ENCODE measurements at regions not wholly inside any gene's neighbourhood (a gene's known extent, or its start where the extent isn't known, plus 50 kb on each side); places are given as distances from the start of the nearest gene placed in this dataset.

- TF ChIP-seq ETS1 (IDR thresholded peaks at IDR 0.05) (no peak), POLR2AphosphoS5 (IDR thresholded peaks at IDR 0.05; ENCODE audit: low read depth) (no peak)
- TF ChIP-seq, protein P1, sequence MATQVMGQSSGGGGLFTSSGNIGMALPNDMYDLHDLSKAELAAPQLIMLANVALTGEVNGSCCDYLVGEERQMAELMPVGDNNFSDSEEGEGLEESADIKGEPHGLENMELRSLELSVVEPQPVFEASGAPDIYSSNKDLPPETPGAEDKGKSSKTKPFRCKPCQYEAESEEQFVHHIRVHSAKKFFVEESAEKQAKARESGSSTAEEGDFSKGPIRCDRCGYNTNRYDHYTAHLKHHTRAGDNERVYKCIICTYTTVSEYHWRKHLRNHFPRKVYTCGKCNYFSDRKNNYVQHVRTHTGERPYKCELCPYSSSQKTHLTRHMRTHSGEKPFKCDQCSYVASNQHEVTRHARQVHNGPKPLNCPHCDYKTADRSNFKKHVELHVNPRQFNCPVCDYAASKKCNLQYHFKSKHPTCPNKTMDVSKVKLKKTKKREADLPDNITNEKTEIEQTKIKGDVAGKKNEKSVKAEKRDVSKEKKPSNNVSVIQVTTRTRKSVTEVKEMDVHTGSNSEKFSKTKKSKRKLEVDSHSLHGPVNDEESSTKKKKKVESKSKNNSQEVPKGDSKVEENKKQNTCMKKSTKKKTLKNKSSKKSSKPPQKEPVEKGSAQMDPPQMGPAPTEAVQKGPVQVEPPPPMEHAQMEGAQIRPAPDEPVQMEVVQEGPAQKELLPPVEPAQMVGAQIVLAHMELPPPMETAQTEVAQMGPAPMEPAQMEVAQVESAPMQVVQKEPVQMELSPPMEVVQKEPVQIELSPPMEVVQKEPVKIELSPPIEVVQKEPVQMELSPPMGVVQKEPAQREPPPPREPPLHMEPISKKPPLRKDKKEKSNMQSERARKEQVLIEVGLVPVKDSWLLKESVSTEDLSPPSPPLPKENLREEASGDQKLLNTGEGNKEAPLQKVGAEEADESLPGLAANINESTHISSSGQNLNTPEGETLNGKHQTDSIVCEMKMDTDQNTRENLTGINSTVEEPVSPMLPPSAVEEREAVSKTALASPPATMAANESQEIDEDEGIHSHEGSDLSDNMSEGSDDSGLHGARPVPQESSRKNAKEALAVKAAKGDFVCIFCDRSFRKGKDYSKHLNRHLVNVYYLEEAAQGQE (IDR thresholded peaks at IDR 0.05; ENCODE audit: unreplicated experiment): no peak
These were observed 70.1 kb upstream of the SGO1 start (continued) for GRCh38 chr3:20256144-20256543.

GRCh38 chr3:20254268-20255117, 68.5 kb upstream of the SGO1 start:
- Histone ChIP-seq H3K4me1 (ENCODE audit: insufficient read depth) (peaks cover 9% of the 10 kb centered on the region), H4K20me1 (replicated peaks; ENCODE audit: insufficient read depth) (no peaks in the 10 kb centered on the region), H3K27ac (ENCODE audit: low read depth) (no peak overlapping the region), H3K36me3 (ENCODE audit: insufficient read depth) (no peaks in the 10 kb centered on the region), H3K27me3 (ENCODE audit: insufficient read depth) (no peaks in the 10 kb centered on the region), H3K79me2 (replicated peaks; ENCODE audit: insufficient read depth) (no peaks in the 10 kb centered on the region), H3K9me2 (ENCODE audit: insufficient read depth) (peaks cover 14% of the 10 kb centered on the region; the same call in 1 of the 2 replicates), H3F3A (replicated peaks; ENCODE audit: low read depth) (no peaks in the 10 kb centered on the region), H3K4me3 (no peak overlapping the region), H3K4me2 (no peak overlapping the region), H2AFZ (0 out of 2 replicates have a peak overlapping the region, but pooled peaks have one; percentile 26)
- ATAC-seq (no peak), DNase-seq (ENCODE audit: low spot score) (no peak)
- H3K9me3 Mint-ChIP-seq: no peaks in the 10 kb centered on the region; the same call in 1 of the 3 replicates
- H3K27me3 Mint-ChIP-seq (ENCODE audit: insufficient read depth, low read depth, poor library complexity): peaks cover 2% of the 10 kb centered on the region
- peaks cover 4% of the 10 kb centered on the region; the same call in 1 of the 3 replicates for H3K36me3 Mint-ChIP-seq (ENCODE audit: low read depth)
- H3K4me1 Mint-ChIP-seq: peaks cover 10% of the 10 kb centered on the region
- H3K4me3 Mint-ChIP-seq: no peak overlapping the region
- no peak overlapping the region for H3K27ac Mint-ChIP-seq
- TF ChIP-seq EZH2phosphoT487 (IDR thresholded peaks at IDR 0.05; ENCODE audit: unreplicated experiment): no peak
- TF ChIP-seq EZH2 (IDR thresholded peaks at IDR 0.05; ENCODE audit: low read depth, unreplicated experiment): no peak
- no peak for TF ChIP-seq ZNF331 (CRISPR knock-in tag; IDR thresholded peaks at IDR 0.05; ENCODE audit: low read depth)
- TF ChIP-seq JUNB (IDR thresholded peaks at IDR 0.05; ENCODE audit: unreplicated experiment): no peak
- no peak for TF ChIP-seq NANOG (IDR thresholded peaks at IDR 0.05; ENCODE audit: borderline replicate concordance)
- no peak for TF ChIP-seq CREB1 (CRISPR knock-in tag; IDR thresholded peaks at IDR 0.05; ENCODE audit: low read depth)
- TF ChIP-seq, protein P2, sequence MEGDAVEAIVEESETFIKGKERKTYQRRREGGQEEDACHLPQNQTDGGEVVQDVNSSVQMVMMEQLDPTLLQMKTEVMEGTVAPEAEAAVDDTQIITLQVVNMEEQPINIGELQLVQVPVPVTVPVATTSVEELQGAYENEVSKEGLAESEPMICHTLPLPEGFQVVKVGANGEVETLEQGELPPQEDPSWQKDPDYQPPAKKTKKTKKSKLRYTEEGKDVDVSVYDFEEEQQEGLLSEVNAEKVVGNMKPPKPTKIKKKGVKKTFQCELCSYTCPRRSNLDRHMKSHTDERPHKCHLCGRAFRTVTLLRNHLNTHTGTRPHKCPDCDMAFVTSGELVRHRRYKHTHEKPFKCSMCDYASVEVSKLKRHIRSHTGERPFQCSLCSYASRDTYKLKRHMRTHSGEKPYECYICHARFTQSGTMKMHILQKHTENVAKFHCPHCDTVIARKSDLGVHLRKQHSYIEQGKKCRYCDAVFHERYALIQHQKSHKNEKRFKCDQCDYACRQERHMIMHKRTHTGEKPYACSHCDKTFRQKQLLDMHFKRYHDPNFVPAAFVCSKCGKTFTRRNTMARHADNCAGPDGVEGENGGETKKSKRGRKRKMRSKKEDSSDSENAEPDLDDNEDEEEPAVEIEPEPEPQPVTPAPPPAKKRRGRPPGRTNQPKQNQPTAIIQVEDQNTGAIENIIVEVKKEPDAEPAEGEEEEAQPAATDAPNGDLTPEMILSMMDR (conservative IDR thresholded peaks at IDR 0.05; ENCODE audit: low read depth in 2 of 2): no peak
- no peak for TF ChIP-seq ZNF114 (CRISPR knock-in tag; IDR thresholded peaks at IDR 0.05)
- TF ChIP-seq STAT1 (IDR thresholded peaks at IDR 0.05; ENCODE audit: unreplicated experiment): no peak
- TF ChIP-seq POLR2AphosphoS5 (IDR thresholded peaks at IDR 0.05; ENCODE audit: low read depth): no peak
- TF ChIP-seq, protein P1 (IDR thresholded peaks at IDR 0.05; ENCODE audit: unreplicated experiment): no peak
